ENCODE measurements at regions not wholly inside any gene's neighbourhood (a gene's known extent, or its start where the extent isn't known, plus 50 kb on each side); places are given as distances from the start of the nearest gene placed in this dataset.

DNA sequence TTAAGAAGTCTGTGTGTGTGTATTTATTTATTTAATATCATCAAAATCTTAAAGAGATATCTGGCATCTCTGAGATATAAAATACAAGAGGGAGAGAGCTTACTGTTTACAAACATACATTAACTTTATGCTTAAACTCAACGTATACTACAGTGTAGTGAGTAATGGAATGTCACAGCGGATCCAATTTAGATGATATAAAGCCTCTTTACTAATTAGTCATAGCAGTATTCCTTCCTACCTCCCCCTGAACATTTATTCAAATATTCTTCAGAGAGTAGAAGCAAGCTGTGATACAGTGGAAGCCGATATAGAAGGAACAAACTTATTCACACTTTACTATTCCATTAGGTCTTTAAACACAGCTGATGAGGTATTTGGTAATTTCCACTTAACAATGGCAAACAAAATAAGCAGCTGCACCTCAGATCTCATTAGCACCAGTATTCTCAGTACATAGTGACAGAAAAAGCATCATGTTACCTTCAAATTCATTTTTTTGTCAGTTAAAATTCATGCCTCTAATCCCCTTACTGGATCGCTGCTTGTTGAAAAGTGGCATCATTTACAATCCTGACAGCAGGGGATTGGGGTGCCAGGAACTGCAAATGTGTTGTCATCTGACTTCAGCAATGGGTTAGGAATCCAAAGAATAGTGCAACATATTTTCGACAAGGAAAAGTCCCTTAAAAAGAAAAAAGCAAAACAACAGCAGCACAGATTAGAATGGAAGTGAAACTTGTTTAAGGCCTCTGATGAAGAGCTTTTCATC lies 658.7 kb upstream of the EPHA5 start:
- Histone ChIP-seq H3K9ac (no peak overlapping the region), H3K9me3 (no peaks in the 10 kb centered on the region), H3K4me3 (ENCODE audit: low read depth in 2 of 2, low read length in 1 of 2) (no peak overlapping the region), H3F3A (replicated peaks; ENCODE audit: insufficient read depth) (no peaks in the 10 kb centered on the region), H3K4me2 (no peak overlapping the region), H3K27me3 (ENCODE audit: insufficient read depth) (no peaks in the 10 kb centered on the region), H3K9me2 (no peaks in the 10 kb centered on the region), H4K20me1 (ENCODE audit: insufficient read depth) (no peaks in the 10 kb centered on the region), H3K79me2 (ENCODE audit: insufficient read depth) (no peaks in the 10 kb centered on the region), H3K36me3 (replicated peaks in 1 of 2; ENCODE audit: control insufficient read depth in 1 of 2, insufficient read depth in 2 of 2, low read length in 1 of 2) (no peaks in the 10 kb centered on the region), H3K4me1 (ENCODE audit: control insufficient read depth in 1 of 2, insufficient read depth in 2 of 2, low read depth in 1 of 2, low read length in 1 of 2) (no peaks in the 10 kb centered on the region), H3K27ac (ENCODE audit: low read depth in 2 of 2, low read length in 1 of 2) (no peak overlapping the region), H2AFZ (ENCODE audit: low read depth) (no peak overlapping the region)
- TF ChIP-seq ELF1 (IDR thresholded peaks at IDR 0.05) = no peak
- no peak for TF ChIP-seq FOXM1 (IDR thresholded peaks at IDR 0.05; ENCODE audit: low read depth)
- TF ChIP-seq JUND (IDR thresholded peaks at IDR 0.05) = no peak
- TF ChIP-seq, protein P1, sequence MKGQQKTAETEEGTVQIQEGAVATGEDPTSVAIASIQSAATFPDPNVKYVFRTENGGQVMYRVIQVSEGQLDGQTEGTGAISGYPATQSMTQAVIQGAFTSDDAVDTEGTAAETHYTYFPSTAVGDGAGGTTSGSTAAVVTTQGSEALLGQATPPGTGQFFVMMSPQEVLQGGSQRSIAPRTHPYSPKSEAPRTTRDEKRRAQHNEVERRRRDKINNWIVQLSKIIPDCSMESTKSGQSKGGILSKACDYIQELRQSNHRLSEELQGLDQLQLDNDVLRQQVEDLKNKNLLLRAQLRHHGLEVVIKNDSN (IDR thresholded peaks at IDR 0.05; ENCODE audit: borderline replicate concordance, low read depth) = no peak
- no peak for TF ChIP-seq MXI1 (IDR thresholded peaks at IDR 0.05; ENCODE audit: low read depth, low read length)
- TF ChIP-seq TCF12 (IDR thresholded peaks at IDR 0.05) = no peak
- TF ChIP-seq, protein P2, sequence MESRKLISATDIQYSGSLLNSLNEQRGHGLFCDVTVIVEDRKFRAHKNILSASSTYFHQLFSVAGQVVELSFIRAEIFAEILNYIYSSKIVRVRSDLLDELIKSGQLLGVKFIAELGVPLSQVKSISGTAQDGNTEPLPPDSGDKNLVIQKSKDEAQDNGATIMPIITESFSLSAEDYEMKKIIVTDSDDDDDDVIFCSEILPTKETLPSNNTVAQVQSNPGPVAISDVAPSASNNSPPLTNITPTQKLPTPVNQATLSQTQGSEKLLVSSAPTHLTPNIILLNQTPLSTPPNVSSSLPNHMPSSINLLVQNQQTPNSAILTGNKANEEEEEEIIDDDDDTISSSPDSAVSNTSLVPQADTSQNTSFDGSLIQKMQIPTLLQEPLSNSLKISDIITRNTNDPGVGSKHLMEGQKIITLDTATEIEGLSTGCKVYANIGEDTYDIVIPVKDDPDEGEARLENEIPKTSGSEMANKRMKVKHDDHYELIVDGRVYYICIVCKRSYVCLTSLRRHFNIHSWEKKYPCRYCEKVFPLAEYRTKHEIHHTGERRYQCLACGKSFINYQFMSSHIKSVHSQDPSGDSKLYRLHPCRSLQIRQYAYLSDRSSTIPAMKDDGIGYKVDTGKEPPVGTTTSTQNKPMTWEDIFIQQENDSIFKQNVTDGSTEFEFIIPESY (IDR thresholded peaks at IDR 0.05; ENCODE audit: borderline replicate concordance, low read depth) = no peak
- no peak for TF ChIP-seq RAD21 (IDR thresholded peaks at IDR 0.05; ENCODE audit: low read length)
- no peak for TF ChIP-seq SMC3 (IDR thresholded peaks at IDR 0.05; ENCODE audit: low read depth, low read length)
- no peak for TF ChIP-seq NFIC (IDR thresholded peaks at IDR 0.05; ENCODE audit: borderline replicate concordance)
- TF ChIP-seq RXRA (IDR thresholded peaks at IDR 0.05; ENCODE audit: borderline replicate concordance, low read depth) = no peak
- no peak for TF ChIP-seq GABPA (IDR thresholded peaks at IDR 0.05; ENCODE audit: low read depth)
- no peak for TF ChIP-seq YY1 (IDR thresholded peaks at IDR 0.05; ENCODE audit: low read depth)
- TF ChIP-seq TAF1 (IDR thresholded peaks at IDR 0.05; ENCODE audit: borderline replicate concordance, low read depth, low read length) = no peak
- CTCF ChIA-PET = no interaction called here
- DNase-seq = no peak
- POLR2A ChIA-PET = no interaction called here
- 8% methylated on average over 5 of the region's 5 CpGs for WGBS (ENCODE audit: low lambda C conversion rate)

DNA sequence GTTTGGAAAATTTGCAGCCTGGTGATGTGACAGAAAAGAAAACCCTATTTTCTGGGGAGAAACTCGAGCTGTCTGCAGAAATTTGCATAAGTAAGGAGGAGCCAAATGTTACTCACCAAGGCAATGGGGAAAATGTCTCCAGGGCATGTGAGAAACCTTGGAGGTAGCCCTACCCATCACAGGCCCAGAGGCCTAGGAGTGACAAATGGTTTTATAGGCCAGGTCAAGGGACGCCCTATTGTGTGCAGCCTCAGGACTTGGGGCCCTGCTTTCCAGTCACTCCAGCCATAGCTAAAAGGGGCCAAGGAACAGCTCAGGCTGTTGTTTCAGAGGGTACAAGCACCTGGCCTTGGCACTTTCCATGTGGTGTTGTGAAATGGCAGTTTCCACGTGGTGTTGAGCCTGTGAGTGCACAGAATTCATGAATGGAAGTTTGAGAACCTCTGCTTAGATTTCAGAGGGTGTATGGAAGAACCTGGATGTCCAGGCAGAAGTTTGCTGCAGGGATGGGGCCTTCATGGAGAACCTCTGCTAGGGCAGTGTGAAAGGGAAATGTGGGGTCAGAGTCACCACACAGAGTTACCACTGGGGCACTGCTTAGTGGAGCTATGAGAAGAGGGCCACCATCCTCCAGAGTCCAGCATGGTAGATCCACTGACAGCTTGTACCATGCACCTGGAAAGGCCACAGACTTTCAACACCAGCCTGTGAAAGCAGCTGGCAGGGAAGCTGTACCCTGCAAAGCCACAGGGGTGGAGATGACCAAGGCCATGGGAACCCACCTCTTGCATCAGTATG lies 637.6 kb upstream of the EPHA5 start:
- Histone ChIP-seq H3K27me3 (ENCODE audit: insufficient read depth) (no peaks in the 10 kb centered on the region), H3K79me2 (ENCODE audit: insufficient read depth) (no peaks in the 10 kb centered on the region), H3K9me3 (no peaks in the 10 kb centered on the region), H3K4me3 (ENCODE audit: low read depth in 2 of 2, low read length in 1 of 2) (no peak overlapping the region), H3K9ac (no peak overlapping the region), H3K4me1 (ENCODE audit: control insufficient read depth in 1 of 2, insufficient read depth in 2 of 2, low read depth in 1 of 2, low read length in 1 of 2) (no peaks in the 10 kb centered on the region), H2AFZ (ENCODE audit: low read depth) (no peak overlapping the region), H3K27ac (ENCODE audit: low read depth in 2 of 2, low read length in 1 of 2) (no peak overlapping the region), H3F3A (replicated peaks; ENCODE audit: insufficient read depth) (no peaks in the 10 kb centered on the region), H3K36me3 (replicated peaks in 1 of 2; ENCODE audit: control insufficient read depth in 1 of 2, insufficient read depth in 2 of 2, low read length in 1 of 2) (no peaks in the 10 kb centered on the region), H4K20me1 (ENCODE audit: insufficient read depth) (no peaks in the 10 kb centered on the region), H3K9me2 (no peaks in the 10 kb centered on the region; the same call in 1 of the 2 replicates), H3K4me2 (no peak overlapping the region)
- ChIA-PET CTCF (no interaction called here), POLR2A (no interaction called here)
- no peak for DNase-seq
- 0% methylated on average over 2 of the region's 3 CpGs for WGBS (ENCODE audit: low lambda C conversion rate)
- TF ChIP-seq, protein P3, sequence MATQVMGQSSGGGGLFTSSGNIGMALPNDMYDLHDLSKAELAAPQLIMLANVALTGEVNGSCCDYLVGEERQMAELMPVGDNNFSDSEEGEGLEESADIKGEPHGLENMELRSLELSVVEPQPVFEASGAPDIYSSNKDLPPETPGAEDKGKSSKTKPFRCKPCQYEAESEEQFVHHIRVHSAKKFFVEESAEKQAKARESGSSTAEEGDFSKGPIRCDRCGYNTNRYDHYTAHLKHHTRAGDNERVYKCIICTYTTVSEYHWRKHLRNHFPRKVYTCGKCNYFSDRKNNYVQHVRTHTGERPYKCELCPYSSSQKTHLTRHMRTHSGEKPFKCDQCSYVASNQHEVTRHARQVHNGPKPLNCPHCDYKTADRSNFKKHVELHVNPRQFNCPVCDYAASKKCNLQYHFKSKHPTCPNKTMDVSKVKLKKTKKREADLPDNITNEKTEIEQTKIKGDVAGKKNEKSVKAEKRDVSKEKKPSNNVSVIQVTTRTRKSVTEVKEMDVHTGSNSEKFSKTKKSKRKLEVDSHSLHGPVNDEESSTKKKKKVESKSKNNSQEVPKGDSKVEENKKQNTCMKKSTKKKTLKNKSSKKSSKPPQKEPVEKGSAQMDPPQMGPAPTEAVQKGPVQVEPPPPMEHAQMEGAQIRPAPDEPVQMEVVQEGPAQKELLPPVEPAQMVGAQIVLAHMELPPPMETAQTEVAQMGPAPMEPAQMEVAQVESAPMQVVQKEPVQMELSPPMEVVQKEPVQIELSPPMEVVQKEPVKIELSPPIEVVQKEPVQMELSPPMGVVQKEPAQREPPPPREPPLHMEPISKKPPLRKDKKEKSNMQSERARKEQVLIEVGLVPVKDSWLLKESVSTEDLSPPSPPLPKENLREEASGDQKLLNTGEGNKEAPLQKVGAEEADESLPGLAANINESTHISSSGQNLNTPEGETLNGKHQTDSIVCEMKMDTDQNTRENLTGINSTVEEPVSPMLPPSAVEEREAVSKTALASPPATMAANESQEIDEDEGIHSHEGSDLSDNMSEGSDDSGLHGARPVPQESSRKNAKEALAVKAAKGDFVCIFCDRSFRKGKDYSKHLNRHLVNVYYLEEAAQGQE (IDR thresholded peaks at IDR 0.05; ENCODE audit: low read depth, low read length) = no peak
- no peak for TF ChIP-seq RFX5 (IDR thresholded peaks at IDR 0.05; ENCODE audit: low read length)
- TF ChIP-seq TCF12 (IDR thresholded peaks at IDR 0.05) = no peak
- TF ChIP-seq, protein P4, sequence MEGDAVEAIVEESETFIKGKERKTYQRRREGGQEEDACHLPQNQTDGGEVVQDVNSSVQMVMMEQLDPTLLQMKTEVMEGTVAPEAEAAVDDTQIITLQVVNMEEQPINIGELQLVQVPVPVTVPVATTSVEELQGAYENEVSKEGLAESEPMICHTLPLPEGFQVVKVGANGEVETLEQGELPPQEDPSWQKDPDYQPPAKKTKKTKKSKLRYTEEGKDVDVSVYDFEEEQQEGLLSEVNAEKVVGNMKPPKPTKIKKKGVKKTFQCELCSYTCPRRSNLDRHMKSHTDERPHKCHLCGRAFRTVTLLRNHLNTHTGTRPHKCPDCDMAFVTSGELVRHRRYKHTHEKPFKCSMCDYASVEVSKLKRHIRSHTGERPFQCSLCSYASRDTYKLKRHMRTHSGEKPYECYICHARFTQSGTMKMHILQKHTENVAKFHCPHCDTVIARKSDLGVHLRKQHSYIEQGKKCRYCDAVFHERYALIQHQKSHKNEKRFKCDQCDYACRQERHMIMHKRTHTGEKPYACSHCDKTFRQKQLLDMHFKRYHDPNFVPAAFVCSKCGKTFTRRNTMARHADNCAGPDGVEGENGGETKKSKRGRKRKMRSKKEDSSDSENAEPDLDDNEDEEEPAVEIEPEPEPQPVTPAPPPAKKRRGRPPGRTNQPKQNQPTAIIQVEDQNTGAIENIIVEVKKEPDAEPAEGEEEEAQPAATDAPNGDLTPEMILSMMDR (IDR thresholded peaks at IDR 0.05) = no peak
- TF ChIP-seq, protein P5, sequence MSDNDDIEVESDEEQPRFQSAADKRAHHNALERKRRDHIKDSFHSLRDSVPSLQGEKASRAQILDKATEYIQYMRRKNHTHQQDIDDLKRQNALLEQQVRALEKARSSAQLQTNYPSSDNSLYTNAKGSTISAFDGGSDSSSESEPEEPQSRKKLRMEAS (IDR thresholded peaks at IDR 0.05; ENCODE audit: low read depth) = no peak
- TF ChIP-seq FOSL2 (IDR thresholded peaks at IDR 0.05; ENCODE audit: borderline replicate concordance, low read depth) = no peak
- no peak for TF ChIP-seq MEF2A (IDR thresholded peaks at IDR 0.05; ENCODE audit: borderline replicate concordance, low read depth)
- no peak for TF ChIP-seq ELF1 (IDR thresholded peaks at IDR 0.05)

Data from SK-N-SH (cell line).